ENCODE measurements at regions not wholly inside any gene's neighbourhood (a gene's known extent, or its start where the extent isn't known, plus 50 kb on each side); places are given as distances from the start of the nearest gene placed in this dataset.

DNA sequence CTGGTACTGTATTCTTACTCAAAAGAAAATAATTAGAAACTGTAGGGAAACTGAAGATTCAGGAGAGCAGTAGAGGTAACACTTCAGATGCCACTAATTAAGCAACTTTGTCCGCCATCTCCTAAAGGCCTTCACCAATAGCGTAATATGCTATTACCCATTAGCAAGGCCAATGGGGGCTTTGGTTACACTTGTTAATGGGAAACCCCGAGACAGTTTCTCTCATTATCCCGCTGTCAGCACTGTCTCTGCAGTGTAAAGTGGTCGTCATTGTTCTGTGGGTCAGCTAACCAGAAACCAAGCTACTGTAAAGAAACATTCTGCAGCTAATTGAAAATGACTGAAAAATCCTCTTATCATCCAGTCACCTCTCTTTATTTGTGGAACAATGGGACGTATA lies 468.0 kb upstream of the POU3F2 start:
- TF ChIP-seq, protein P1, sequence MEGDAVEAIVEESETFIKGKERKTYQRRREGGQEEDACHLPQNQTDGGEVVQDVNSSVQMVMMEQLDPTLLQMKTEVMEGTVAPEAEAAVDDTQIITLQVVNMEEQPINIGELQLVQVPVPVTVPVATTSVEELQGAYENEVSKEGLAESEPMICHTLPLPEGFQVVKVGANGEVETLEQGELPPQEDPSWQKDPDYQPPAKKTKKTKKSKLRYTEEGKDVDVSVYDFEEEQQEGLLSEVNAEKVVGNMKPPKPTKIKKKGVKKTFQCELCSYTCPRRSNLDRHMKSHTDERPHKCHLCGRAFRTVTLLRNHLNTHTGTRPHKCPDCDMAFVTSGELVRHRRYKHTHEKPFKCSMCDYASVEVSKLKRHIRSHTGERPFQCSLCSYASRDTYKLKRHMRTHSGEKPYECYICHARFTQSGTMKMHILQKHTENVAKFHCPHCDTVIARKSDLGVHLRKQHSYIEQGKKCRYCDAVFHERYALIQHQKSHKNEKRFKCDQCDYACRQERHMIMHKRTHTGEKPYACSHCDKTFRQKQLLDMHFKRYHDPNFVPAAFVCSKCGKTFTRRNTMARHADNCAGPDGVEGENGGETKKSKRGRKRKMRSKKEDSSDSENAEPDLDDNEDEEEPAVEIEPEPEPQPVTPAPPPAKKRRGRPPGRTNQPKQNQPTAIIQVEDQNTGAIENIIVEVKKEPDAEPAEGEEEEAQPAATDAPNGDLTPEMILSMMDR (IDR thresholded peaks at IDR 0.05; ENCODE audit: low read depth, low read length): no peak

DNA sequence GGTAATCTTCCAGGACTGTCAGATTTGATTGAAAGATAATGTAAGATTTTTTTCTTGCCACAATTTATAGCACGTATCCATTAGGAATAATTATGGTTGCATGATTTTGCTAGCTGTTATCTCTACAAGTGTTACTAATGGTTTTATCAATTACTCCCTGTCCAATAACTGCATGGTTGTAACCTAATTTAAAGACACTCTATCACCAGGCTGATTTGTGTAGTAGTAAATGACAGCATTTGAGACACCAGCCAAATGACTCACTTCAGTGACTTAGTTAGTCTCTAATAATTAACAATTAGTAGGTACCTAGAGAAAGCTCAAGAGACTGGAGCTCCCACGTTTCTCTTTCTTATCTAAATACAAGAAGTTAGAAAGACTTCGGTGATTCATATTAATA lies 453.8 kb upstream of the POU3F2 start:
- H3K4me1 ChIP-seq: no peaks in the 10 kb centered on the region
- no peaks in the 10 kb centered on the region for H3K9me3 ChIP-seq
- no peak overlapping the region for H3K4me3 ChIP-seq (ENCODE audit: low read depth, low read length)
- no peak for DNase-seq
- no peaks in the 10 kb centered on the region for H3K27me3 ChIP-seq
- TF ChIP-seq, protein P1 (IDR thresholded peaks at IDR 0.05; ENCODE audit: low read depth, low read length): no peak
- no peaks in the 10 kb centered on the region for H3K36me3 ChIP-seq

More for the DNA sequence above, 468.0 kb upstream of the POU3F2 start:
- Histone ChIP-seq H3K4me1 (no peaks in the 10 kb centered on the region), H3K4me3 (ENCODE audit: low read depth, low read length) (no peak overlapping the region), H3K36me3 (no peaks in the 10 kb centered on the region), H3K9me3 (no peaks in the 10 kb centered on the region), H3K27me3 (0 out of 2 replicates have a peak, but pooled peaks cover 2% of the 10 kb centered on the region)
- no peak for DNase-seq

DNA sequence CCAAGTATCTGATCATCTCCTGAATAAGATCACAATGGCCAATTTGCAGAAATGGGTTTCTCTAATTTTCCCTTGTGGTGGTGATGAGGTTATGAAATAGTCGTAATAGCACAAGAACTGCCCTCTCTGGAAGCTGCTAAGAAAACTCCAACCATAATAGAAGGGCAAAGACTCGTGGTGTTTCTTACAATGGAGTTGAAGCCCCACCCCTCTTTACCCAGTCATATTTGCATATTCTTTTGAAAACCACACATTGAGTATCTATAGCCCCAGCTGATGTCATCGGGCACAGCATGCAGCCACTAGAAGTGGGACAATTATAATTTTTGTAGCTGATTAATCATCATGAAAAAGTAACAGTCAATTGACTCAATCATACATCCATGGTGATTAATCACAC lies 452.1 kb upstream of the POU3F2 start:
- Histone ChIP-seq H3K36me3 (no peaks in the 10 kb centered on the region), H3K9me3 (no peaks in the 10 kb centered on the region)

DNA sequence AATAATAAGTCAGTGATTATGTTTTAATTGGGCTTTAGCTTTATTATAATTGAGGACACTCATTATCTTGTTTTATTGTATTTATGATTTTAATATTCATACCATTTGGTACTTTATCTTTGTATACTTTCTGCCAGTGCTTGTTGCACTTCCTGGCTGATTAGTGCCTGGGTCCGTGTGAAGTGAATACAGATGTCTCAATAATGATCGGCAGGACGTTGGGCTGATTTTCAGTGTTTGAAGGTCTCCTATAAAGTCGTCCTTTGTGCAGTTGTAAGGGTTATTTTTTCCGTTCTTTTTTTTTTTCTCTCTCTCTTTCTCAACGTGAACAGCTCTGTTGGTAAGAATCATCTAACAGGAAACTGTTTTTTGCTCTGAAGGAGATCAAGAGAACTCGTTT lies 450.0 kb upstream of the POU3F2 start:
- no peak for DNase-seq
- TF ChIP-seq, protein P1 (IDR thresholded peaks at IDR 0.05; ENCODE audit: low read depth, low read length): no peak
- Histone ChIP-seq H3K4me3 (ENCODE audit: low read depth, low read length) (no peak overlapping the region), H3K4me1 (no peaks in the 10 kb centered on the region), H3K27me3 (no peaks in the 10 kb centered on the region), H3K9me3 (no peaks in the 10 kb centered on the region), H3K36me3 (no peaks in the 10 kb centered on the region)

More for the DNA sequence above, 452.1 kb upstream of the POU3F2 start:
- no peak for DNase-seq
- TF ChIP-seq, protein P1 (IDR thresholded peaks at IDR 0.05; ENCODE audit: low read depth, low read length): 0 out of 2 replicates have a peak, but pooled peaks have one; percentile 2
- H3K27me3 ChIP-seq: no peaks in the 10 kb centered on the region
- no peaks in the 10 kb centered on the region for H3K4me1 ChIP-seq
- H3K4me3 ChIP-seq (ENCODE audit: low read depth, low read length): no peak overlapping the region

DNA sequence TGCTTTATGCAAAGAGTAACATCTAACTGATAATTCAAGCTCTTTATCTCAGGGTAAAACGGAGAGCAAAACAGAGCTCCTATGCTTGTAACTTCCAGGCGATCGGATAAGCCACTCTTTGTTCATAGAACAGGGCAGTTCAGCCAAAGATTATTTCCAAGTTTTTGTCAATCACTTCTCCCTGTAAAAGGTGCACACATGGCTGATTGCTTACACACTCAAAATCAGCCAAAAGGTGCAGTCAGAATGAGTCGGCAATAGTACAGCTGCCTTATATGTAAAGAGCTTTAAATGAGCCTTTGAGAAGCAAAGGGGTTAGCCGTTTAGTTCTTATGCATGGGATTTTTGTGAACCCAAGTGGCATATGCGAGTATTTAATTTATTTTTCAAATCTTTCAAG lies 449.6 kb upstream of the POU3F2 start:
- no peaks in the 10 kb centered on the region for H3K4me1 ChIP-seq
- H3K36me3 ChIP-seq: no peaks in the 10 kb centered on the region
- TF ChIP-seq, protein P1 (IDR thresholded peaks at IDR 0.05; ENCODE audit: low read depth, low read length): no peak
- H3K9me3 ChIP-seq: no peaks in the 10 kb centered on the region
- no peak overlapping the region for H3K4me3 ChIP-seq (ENCODE audit: low read depth, low read length)
- no peaks in the 10 kb centered on the region for H3K27me3 ChIP-seq
- DNase-seq: no peak

DNA sequence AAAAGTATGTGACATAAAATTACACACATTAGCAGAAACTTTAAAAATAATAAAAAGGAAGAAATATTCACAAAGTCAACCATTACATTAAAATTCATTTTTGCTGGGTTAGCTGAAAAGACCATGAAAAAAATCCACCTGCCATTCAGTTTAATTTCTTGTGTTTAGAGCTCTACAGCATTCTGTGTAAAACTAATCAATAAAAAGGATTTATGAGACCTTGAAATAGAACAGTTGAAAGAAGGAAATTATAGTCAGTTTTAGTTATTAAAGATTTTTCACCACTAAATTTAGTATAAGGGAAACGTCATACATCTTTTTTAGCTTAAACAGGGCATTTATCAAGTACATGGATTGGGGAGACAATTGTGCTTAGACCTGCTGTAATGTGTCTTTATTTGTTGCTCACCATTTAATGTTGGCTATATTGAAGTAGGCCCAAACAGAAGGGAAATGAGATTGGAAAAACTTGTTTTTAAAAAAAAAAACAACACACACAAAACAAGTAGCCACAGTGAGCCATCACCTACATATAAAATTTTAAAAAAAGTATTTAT lies 438.7 kb upstream of the POU3F2 start:
- Histone ChIP-seq H3K4me1 (no peaks in the 10 kb centered on the region), H3K9me3 (no peaks in the 10 kb centered on the region), H3K36me3 (no peaks in the 10 kb centered on the region), H3K27me3 (no peaks in the 10 kb centered on the region), H3K4me3 (ENCODE audit: low read depth, low read length) (no peak overlapping the region)
- TF ChIP-seq, protein P1 (IDR thresholded peaks at IDR 0.05; ENCODE audit: low read depth, low read length): no peak
- no peak for DNase-seq
